ENCODE measurements at regions not wholly inside any gene's neighbourhood (a gene's known extent, or its start where the extent isn't known, plus 50 kb on each side); places are given as distances from the start of the nearest gene placed in this dataset.

DNA sequence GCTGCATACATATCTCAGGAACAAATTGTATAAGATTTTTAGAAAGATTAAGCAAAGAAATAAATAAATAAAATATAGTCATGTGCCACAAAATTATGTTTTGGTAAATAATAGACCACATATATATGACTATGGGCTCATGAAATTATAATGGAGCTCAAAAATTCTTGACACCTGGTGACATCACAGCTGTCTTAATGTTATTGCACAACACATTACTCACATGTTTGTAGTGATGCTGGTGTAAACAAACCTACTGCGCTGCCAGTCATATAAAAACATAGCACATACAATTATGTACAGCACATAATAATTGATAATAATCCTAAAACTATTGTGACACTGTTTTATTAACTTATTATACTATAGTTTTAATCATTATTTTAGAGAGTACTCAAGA lies 1159.1 kb downstream of the SI start:
- no peak for DNase-seq (ENCODE audit: low read depth)
- TF ChIP-seq, protein P1, sequence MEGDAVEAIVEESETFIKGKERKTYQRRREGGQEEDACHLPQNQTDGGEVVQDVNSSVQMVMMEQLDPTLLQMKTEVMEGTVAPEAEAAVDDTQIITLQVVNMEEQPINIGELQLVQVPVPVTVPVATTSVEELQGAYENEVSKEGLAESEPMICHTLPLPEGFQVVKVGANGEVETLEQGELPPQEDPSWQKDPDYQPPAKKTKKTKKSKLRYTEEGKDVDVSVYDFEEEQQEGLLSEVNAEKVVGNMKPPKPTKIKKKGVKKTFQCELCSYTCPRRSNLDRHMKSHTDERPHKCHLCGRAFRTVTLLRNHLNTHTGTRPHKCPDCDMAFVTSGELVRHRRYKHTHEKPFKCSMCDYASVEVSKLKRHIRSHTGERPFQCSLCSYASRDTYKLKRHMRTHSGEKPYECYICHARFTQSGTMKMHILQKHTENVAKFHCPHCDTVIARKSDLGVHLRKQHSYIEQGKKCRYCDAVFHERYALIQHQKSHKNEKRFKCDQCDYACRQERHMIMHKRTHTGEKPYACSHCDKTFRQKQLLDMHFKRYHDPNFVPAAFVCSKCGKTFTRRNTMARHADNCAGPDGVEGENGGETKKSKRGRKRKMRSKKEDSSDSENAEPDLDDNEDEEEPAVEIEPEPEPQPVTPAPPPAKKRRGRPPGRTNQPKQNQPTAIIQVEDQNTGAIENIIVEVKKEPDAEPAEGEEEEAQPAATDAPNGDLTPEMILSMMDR (IDR thresholded peaks at IDR 0.05; ENCODE audit: insufficient read depth, low read depth, low read length): no peak
- H3K4me3 ChIP-seq (ENCODE audit: low read depth, low read length): no peak overlapping the region

DNA sequence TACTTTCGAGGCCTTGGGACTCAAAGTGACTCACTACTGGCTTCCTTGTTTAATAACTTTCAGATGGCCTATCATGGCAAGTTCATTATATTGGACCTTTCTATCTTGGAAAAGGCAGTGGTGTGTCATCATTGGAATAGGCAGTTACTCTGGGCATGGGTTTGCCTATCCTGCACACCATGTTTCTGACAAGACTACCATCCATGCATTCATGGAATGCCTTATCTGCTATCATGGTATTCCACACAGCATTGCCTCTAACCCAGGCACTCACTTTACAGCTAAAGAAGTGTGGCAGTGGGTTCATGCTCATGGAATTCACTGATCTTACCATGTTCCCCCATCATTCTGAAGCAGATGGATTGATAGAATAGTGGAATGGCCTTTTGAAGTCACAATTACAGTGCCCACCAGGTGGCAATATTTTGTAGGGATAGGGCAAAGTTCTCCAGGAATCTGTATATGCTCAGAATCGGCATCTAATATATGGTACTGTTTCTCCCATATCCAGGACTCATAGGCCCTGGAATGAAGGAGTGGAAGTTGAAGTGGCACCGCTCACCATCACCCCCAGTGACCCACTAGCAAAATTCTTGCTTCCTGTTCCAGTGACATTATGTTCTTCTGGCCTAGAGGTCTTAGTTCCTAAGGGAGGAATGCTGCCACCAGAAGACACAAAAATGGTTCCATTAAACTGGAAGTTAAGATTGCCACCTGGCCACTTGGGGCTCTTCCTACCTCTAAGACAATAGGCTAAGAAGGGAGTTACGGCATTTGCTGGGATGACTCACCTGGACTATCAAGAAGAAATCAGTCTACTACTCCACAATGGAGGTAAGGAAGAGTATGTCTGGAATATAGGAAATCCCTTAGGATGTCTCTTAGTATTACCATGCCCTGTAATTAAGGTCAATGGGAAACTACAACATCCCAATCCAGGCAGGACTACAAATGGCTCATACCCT lies 1161.4 kb downstream of the SI start:
- no peak for DNase-seq (ENCODE audit: low read depth)
- TF ChIP-seq, protein P1 (IDR thresholded peaks at IDR 0.05; ENCODE audit: insufficient read depth, low read depth, low read length): no peak

DNA sequence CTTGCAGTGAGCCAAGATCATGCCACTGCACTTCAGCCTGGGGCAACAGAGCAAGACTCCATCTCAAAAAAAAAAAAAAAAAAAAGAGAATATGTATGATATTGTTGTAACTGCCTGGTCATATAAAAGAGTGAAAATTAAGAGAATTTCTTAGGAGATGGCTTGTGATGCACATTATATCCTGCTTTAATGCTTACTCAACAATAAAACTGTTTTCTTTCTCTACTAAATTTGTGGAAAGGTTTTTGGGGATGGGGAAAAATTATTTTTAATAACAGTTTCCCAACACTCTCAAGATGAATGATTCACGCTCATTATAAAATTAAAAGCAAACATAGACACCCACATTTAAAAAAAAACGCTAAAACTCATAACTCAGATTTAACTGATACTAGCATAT lies 1163.0 kb downstream of the SI start:
- H3K4me3 ChIP-seq (ENCODE audit: low read depth, low read length): no peak overlapping the region
- DNase-seq (ENCODE audit: low read depth): no peak
- TF ChIP-seq, protein P1 (IDR thresholded peaks at IDR 0.05; ENCODE audit: insufficient read depth, low read depth, low read length): no peak

More for the DNA sequence above, 1161.4 kb downstream of the SI start:
- no peak overlapping the region for H3K4me3 ChIP-seq (ENCODE audit: low read depth, low read length)

DNA sequence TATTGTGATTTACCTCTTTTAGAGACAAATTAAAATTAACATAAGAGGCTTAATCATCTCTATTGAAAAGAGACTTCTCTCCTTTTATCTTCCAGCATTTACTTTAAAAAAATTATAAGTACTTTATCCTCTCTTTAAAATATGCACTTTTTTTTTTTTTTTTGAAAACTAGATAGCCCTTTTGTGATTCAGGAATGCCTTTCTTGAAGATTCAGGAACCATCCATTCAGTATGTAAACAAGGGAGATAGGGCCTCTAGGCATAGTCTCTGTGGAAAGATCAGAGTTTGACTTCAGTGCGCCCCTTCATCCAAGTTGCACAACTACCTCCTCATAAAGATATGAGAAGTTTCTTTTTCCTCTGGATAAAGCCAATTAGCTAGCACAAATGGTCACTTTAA lies 1163.7 kb downstream of the SI start:
- no peak for DNase-seq (ENCODE audit: low read depth)
- no peak overlapping the region for H3K4me3 ChIP-seq (ENCODE audit: low read depth, low read length)
- TF ChIP-seq, protein P1 (IDR thresholded peaks at IDR 0.05; ENCODE audit: insufficient read depth, low read depth, low read length): no peak

DNA sequence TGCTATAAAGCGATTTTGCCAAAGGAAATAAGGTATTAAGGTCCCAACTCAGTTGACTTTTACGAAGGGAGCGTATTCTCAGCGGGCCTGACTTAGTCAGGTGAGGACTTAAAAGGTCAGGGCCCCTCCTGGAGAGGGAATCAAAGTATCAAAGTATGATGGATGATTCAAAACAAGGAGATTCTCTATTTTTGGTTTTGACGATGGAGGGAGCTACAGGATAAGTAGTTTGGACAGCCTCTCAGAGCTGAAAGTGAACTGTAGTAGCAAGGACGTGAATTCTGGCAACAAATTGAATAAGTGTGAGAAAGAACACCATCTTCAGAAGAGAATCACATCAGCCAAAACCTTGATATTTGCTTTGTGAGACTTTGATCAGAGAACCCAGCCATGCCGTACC lies 1186.5 kb downstream of the SI start:
- H3K4me3 ChIP-seq (ENCODE audit: low read depth, low read length): no peak overlapping the region
- TF ChIP-seq, protein P1 (IDR thresholded peaks at IDR 0.05; ENCODE audit: insufficient read depth, low read depth, low read length): no peak
- DNase-seq (ENCODE audit: low read depth): no peak

DNA sequence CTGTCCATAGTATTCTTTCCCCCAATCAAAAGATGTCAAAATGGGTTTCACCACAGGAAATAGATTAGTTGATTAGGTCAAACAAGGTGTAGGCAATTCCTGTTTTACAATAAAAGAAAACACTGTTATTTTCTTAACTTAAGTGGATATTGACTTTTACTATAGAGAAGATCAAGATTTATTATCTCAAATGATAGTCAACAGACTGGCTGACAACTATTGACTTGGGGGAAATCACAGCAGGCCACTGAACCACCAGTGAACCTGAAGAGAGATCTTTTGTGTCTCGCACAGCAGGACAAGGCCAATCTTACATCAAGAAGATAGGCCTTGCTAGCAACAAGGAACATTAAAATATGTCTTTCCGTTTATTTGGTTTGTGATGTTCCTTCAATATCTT lies 1187.6 kb downstream of the SI start:
- TF ChIP-seq, protein P1 (IDR thresholded peaks at IDR 0.05; ENCODE audit: insufficient read depth, low read depth, low read length): no peak
- DNase-seq (ENCODE audit: low read depth): no peak
- no peak overlapping the region for H3K4me3 ChIP-seq (ENCODE audit: low read depth, low read length)
